GM23338 (cell line): ENCODE measurements at regions not wholly inside any gene's neighbourhood (a gene's known extent, or its start where the extent isn't known, plus 50 kb on each side); places are given as distances from the start of the nearest gene placed in this dataset.

Source experiments
- ATAC-seq: fragments of 200-7000 bp; cut with Tn5 transposase; 3 replicates; pipeline ENCODE4 v1.9.1; 2020
- DNase-seq: peaks from one replicate; pipeline ENCODE4 v3.0.0-alpha.2; 2015; ENCODE audit warnings: low spot score
- H2AFZ ChIP-seq: fragments of 200-600 bp; sonication (generic); 2 replicates; pipeline ENCODE4 v1.8.0; 2016; ENCODE audit warnings: antibody characterized with exemption, mild to moderate bottlenecking, moderate library complexity
- H3F3A ChIP-seq: fragments of 200-600 bp; sonication (generic); replicated peaks from 2 replicates; pipeline ENCODE4 v1.8.0; 2017; ENCODE audit warnings: antibody characterized with exemption, mixed run types, low read depth
- H3K27ac ChIP-seq: fragments of 200-600 bp; sonication (generic); 2 replicates; pipeline ENCODE4 v1.6.1; 2016; ENCODE audit warnings: low read depth
- H3K27me3 ChIP-seq: fragments of 200-600 bp; sonication (generic); 2 replicates; pipeline ENCODE4 v1.8.0; 2016; ENCODE audit warnings: mild to moderate bottlenecking, mixed run types, moderate library complexity; ENCODE audit not compliant: insufficient read depth
- H3K36me3 ChIP-seq: fragments of 200-600 bp; sonication (generic); 2 replicates; pipeline ENCODE4 v1.8.0; 2016; ENCODE audit warnings: mild to moderate bottlenecking; ENCODE audit not compliant: insufficient read depth
- H3K4me1 ChIP-seq: fragments of 200-600 bp; sonication (generic); 2 replicates; pipeline ENCODE4 v1.8.0; 2016; ENCODE audit warnings: mild to moderate bottlenecking, moderate library complexity; ENCODE audit not compliant: insufficient read depth
- H3K4me2 ChIP-seq: fragments of 200-600 bp; sonication (generic); 2 replicates; pipeline ENCODE4 v1.7.1; 2017; ENCODE audit warnings: mixed run types
- H3K4me3 ChIP-seq: fragments of 200-600 bp; sonication (generic); 2 replicates; pipeline ENCODE4 v1.6.1; 2016; ENCODE audit warnings: mixed run types
- H3K79me2 ChIP-seq: fragments of 200-600 bp; sonication (generic); replicated peaks from 2 replicates; pipeline ENCODE4 v1.8.0; 2017; ENCODE audit warnings: mild to moderate bottlenecking; ENCODE audit not compliant: insufficient read depth
- H3K9me2 ChIP-seq: fragments of 200-600 bp; sonication (generic); 2 replicates; pipeline ENCODE4 v1.8.0; 2017; ENCODE audit not compliant: insufficient read depth
- H4K20me1 ChIP-seq: fragments of 200-600 bp; sonication (generic); replicated peaks from 2 replicates; pipeline ENCODE4 v1.8.0; 2017; ENCODE audit warnings: mild to moderate bottlenecking; ENCODE audit not compliant: insufficient read depth
- H3K27ac Mint-ChIP-seq: 2 replicates; pipeline ENCODE4 v1.8.0; 2020; ENCODE audit warnings: inconsistent platforms, mild to moderate bottlenecking, moderate library complexity, mixed read lengths
- H3K27me3 Mint-ChIP-seq: 3 replicates; pipeline ENCODE4 v1.8.0; 2022; ENCODE audit warnings: low read depth, mild to moderate bottlenecking, moderate library complexity, mixed read lengths, inconsistent platforms; ENCODE audit not compliant: insufficient read depth, poor library complexity
- H3K36me3 Mint-ChIP-seq: 3 replicates; pipeline ENCODE4 v1.8.0; 2021; ENCODE audit warnings: low read depth, mild to moderate bottlenecking, inconsistent platforms, moderate library complexity, mixed read lengths
- H3K4me1 Mint-ChIP-seq: 3 replicates; pipeline ENCODE4 v1.8.0; 2020; ENCODE audit warnings: mild to moderate bottlenecking, inconsistent platforms, mixed read lengths
- H3K4me3 Mint-ChIP-seq: 3 replicates; pipeline ENCODE4 v1.8.0; 2021; ENCODE audit warnings: moderate library complexity, mild to moderate bottlenecking, inconsistent platforms, mixed read lengths
- H3K9me3 Mint-ChIP-seq: 3 replicates; pipeline ENCODE4 v1.8.0; 2020; ENCODE audit warnings: moderate library complexity, mild to moderate bottlenecking, inconsistent platforms, mixed read lengths
- CREB1 ChIP-seq: fragments of 250-450 bp; sonication (Bioruptor Pico); IDR thresholded peaks from 2 replicates; pipeline ENCODE4 v1.5.0; 2020; ENCODE audit warnings: low read depth, mild to moderate bottlenecking, moderate library complexity
- EZH2 ChIP-seq: fragments of 200-600 bp; sonication (generic); IDR thresholded peaks from one replicate; pipeline ENCODE4 v1.8.0; 2017; ENCODE audit warnings: antibody characterized with exemption, mild to moderate bottlenecking, low read depth; ENCODE audit not compliant: unreplicated experiment
- EZH2phosphoT487 ChIP-seq: fragments of 200-600 bp; sonication (generic); IDR thresholded peaks from one replicate; pipeline ENCODE4 v1.8.1; 2018; ENCODE audit warnings: antibody characterized with exemption; ENCODE audit not compliant: unreplicated experiment
- JUNB ChIP-seq: IDR thresholded peaks from one replicate; pipeline ENCODE4 v1.6.1; 2016; ENCODE audit warnings: antibody characterized with exemption; ENCODE audit not compliant: unreplicated experiment
- NANOG ChIP-seq: IDR thresholded peaks from 2 replicates; pipeline ENCODE4 v1.6.1; 2016; ENCODE audit warnings: antibody characterized with exemption, borderline replicate concordance
- POLR2AphosphoS5 ChIP-seq: IDR thresholded peaks from 2 replicates; pipeline ENCODE4 v1.6.1; 2016; ENCODE audit warnings: antibody characterized with exemption, low read depth
- STAT1 ChIP-seq: IDR thresholded peaks from one replicate; pipeline ENCODE4 v1.6.1; 2016; ENCODE audit warnings: antibody characterized with exemption; ENCODE audit not compliant: unreplicated experiment
- ZNF114 ChIP-seq: fragments of 250-450 bp; sonication (Bioruptor Pico); IDR thresholded peaks from 2 replicates; pipeline ENCODE4 v1.5.0; 2020; ENCODE audit warnings: mild to moderate bottlenecking, moderate library complexity
- ZNF331 ChIP-seq: fragments of 250-450 bp; sonication (Bioruptor Pico); IDR thresholded peaks from 2 replicates; pipeline ENCODE4 v1.5.0; 2020; ENCODE audit warnings: low read depth, mild to moderate bottlenecking, moderate library complexity
- TF ChIP-seq, protein P1 (sequence below): fragments of 250-450 bp; sonication (Bioruptor Pico); IDR thresholded peaks from 2 replicates; pipeline ENCODE4 v1.5.0; 2020; ENCODE audit warnings: mild to moderate bottlenecking, moderate library complexity
- TF ChIP-seq, protein P2 (sequence below), 2 experiments: fragments of 200-600 bp in 1 of 2; sonication (generic) in 1 of 2; conservative IDR thresholded peaks; 2 replicates each; pipeline versions ENCODE4 v1.5.1 to v1.6.1; 2016 to 2017; ENCODE audit warnings: antibody characterized with exemption in 2 of 2, low read depth in 2 of 2, mild to moderate bottlenecking in 2 of 2, moderate library complexity in 1 of 2
- TF ChIP-seq, protein P3 (sequence below): IDR thresholded peaks from one replicate; pipeline ENCODE4 v1.6.1; 2018; ENCODE audit warnings: antibody characterized with exemption; ENCODE audit not compliant: unreplicated experiment
- TF ChIP-seq, protein P4 (sequence below): IDR thresholded peaks from 2 replicates; pipeline ENCODE4 v1.6.1; 2016; ENCODE audit warnings: antibody characterized with exemption

DNA sequence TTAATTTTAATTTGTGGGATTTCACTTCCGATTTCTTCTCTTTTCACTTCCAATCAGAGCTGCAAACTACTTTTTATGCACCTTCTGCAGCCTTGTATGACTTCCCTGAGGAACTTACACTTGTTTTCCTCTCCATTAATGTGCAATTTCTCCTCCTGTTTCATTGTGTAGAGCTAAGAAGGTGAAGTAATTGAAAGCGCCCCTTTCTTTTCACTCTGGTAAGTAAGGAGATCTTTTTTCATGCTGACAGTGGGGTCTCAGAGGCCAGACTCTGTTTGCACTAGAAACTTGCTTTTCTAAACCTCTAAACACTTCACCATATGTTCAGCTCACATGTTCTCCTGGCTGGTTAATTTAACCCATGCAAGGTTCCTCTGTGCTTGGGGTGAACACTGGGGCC is 117.0 kb downstream of the FANCF start:
- ATAC-seq: peak; percentile 53; the same call in 2 of the 3 replicates
- H3K9me2 ChIP-seq: no peaks in the 10 kb centered on the region
- peaks cover 22% of the 10 kb centered on the region for H3K4me1 Mint-ChIP-seq
- H3F3A ChIP-seq: no peaks in the 10 kb centered on the region
- no peaks in the 10 kb centered on the region for H3K36me3 Mint-ChIP-seq
- no peaks in the 10 kb centered on the region for H3K36me3 ChIP-seq
- H3K4me3 Mint-ChIP-seq: no peak overlapping the region
- H3K27me3 ChIP-seq: no peaks in the 10 kb centered on the region
- no peaks in the 10 kb centered on the region for H3K79me2 ChIP-seq
- DNase-seq: no peak
- H3K27ac ChIP-seq: no peak overlapping the region
- H2AFZ ChIP-seq: peak overlapping the region; percentile 80; the same call in 1 of the 2 replicates
- peaks cover 1% of the 10 kb centered on the region for H3K27me3 Mint-ChIP-seq
- H3K4me2 ChIP-seq: 0 out of 2 replicates have a peak overlapping the region, but pooled peaks have one; percentile 6
- no peaks in the 10 kb centered on the region for H4K20me1 ChIP-seq
- no peak for TF ChIP-seq STAT1
- TF ChIP-seq, protein P1, sequence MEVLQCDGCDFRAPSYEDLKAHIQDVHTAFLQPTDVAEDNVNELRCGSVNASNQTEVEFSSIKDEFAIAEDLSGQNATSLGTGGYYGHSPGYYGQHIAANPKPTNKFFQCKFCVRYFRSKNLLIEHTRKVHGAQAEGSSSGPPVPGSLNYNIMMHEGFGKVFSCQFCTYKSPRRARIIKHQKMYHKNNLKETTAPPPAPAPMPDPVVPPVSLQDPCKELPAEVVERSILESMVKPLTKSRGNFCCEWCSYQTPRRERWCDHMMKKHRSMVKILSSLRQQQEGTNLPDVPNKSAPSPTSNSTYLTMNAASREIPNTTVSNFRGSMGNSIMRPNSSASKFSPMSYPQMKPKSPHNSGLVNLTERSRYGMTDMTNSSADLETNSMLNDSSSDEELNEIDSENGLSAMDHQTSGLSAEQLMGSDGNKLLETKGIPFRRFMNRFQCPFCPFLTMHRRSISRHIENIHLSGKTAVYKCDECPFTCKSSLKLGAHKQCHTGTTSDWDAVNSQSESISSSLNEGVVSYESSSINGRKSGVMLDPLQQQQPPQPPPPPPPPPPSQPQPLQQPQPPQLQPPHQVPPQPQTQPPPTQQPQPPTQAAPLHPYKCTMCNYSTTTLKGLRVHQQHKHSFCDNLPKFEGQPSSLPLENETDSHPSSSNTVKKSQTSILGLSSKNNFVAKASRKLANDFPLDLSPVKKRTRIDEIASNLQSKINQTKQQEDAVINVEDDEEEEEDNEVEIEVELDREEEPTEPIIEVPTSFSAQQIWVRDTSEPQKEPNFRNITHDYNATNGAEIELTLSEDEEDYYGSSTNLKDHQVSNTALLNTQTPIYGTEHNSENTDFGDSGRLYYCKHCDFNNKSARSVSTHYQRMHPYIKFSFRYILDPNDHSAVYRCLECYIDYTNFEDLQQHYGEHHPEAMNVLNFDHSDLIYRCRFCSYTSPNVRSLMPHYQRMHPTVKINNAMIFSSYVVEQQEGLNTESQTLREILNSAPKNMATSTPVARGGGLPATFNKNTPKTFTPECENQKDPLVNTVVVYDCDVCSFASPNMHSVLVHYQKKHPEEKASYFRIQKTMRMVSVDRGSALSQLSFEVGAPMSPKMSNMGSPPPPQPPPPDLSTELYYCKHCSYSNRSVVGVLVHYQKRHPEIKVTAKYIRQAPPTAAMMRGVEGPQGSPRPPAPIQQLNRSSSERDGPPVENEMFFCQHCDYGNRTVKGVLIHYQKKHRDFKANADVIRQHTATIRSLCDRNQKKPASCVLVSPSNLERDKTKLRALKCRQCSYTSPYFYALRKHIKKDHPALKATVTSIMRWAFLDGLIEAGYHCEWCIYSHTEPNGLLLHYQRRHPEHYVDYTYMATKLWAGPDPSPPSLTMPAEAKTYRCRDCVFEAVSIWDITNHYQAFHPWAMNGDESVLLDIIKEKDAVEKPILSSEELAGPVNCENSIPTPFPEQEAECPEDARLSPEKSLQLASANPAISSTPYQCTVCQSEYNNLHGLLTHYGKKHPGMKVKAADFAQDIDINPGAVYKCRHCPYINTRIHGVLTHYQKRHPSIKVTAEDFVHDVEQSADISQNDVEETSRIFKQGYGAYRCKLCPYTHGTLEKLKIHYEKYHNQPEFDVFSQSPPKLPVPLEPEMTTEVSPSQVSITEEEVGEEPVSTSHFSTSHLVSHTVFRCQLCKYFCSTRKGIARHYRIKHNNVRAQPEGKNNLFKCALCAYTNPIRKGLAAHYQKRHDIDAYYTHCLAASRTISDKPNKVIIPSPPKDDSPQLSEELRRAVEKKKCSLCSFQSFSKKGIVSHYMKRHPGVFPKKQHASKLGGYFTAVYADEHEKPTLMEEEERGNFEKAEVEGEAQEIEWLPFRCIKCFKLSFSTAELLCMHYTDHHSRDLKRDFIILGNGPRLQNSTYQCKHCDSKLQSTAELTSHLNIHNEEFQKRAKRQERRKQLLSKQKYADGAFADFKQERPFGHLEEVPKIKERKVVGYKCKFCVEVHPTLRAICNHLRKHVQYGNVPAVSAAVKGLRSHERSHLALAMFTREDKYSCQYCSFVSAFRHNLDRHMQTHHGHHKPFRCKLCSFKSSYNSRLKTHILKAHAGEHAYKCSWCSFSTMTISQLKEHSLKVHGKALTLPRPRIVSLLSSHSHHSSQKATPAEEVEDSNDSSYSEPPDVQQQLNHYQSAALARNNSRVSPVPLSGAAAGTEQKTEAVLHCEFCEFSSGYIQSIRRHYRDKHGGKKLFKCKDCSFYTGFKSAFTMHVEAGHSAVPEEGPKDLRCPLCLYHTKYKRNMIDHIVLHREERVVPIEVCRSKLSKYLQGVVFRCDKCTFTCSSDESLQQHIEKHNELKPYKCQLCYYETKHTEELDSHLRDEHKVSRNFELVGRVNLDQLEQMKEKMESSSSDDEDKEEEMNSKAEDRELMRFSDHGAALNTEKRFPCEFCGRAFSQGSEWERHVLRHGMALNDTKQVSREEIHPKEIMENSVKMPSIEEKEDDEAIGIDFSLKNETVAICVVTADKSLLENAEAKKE (CRISPR knock-in tag): no peak
- TF ChIP-seq, protein P2, sequence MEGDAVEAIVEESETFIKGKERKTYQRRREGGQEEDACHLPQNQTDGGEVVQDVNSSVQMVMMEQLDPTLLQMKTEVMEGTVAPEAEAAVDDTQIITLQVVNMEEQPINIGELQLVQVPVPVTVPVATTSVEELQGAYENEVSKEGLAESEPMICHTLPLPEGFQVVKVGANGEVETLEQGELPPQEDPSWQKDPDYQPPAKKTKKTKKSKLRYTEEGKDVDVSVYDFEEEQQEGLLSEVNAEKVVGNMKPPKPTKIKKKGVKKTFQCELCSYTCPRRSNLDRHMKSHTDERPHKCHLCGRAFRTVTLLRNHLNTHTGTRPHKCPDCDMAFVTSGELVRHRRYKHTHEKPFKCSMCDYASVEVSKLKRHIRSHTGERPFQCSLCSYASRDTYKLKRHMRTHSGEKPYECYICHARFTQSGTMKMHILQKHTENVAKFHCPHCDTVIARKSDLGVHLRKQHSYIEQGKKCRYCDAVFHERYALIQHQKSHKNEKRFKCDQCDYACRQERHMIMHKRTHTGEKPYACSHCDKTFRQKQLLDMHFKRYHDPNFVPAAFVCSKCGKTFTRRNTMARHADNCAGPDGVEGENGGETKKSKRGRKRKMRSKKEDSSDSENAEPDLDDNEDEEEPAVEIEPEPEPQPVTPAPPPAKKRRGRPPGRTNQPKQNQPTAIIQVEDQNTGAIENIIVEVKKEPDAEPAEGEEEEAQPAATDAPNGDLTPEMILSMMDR (conservative IDR thresholded peaks at IDR 0.05; ENCODE audit: low read depth in 2 of 2): no peak
- no peak for TF ChIP-seq CREB1 (CRISPR knock-in tag)
- TF ChIP-seq ZNF114: no peak
- TF ChIP-seq, protein P3, sequence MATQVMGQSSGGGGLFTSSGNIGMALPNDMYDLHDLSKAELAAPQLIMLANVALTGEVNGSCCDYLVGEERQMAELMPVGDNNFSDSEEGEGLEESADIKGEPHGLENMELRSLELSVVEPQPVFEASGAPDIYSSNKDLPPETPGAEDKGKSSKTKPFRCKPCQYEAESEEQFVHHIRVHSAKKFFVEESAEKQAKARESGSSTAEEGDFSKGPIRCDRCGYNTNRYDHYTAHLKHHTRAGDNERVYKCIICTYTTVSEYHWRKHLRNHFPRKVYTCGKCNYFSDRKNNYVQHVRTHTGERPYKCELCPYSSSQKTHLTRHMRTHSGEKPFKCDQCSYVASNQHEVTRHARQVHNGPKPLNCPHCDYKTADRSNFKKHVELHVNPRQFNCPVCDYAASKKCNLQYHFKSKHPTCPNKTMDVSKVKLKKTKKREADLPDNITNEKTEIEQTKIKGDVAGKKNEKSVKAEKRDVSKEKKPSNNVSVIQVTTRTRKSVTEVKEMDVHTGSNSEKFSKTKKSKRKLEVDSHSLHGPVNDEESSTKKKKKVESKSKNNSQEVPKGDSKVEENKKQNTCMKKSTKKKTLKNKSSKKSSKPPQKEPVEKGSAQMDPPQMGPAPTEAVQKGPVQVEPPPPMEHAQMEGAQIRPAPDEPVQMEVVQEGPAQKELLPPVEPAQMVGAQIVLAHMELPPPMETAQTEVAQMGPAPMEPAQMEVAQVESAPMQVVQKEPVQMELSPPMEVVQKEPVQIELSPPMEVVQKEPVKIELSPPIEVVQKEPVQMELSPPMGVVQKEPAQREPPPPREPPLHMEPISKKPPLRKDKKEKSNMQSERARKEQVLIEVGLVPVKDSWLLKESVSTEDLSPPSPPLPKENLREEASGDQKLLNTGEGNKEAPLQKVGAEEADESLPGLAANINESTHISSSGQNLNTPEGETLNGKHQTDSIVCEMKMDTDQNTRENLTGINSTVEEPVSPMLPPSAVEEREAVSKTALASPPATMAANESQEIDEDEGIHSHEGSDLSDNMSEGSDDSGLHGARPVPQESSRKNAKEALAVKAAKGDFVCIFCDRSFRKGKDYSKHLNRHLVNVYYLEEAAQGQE: no peak
- no peak for TF ChIP-seq EZH2
- no peak for TF ChIP-seq JUNB
- TF ChIP-seq, protein P4, sequence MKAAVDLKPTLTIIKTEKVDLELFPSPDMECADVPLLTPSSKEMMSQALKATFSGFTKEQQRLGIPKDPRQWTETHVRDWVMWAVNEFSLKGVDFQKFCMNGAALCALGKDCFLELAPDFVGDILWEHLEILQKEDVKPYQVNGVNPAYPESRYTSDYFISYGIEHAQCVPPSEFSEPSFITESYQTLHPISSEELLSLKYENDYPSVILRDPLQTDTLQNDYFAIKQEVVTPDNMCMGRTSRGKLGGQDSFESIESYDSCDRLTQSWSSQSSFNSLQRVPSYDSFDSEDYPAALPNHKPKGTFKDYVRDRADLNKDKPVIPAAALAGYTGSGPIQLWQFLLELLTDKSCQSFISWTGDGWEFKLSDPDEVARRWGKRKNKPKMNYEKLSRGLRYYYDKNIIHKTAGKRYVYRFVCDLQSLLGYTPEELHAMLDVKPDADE: no peak
- no peak for TF ChIP-seq ZNF331 (CRISPR knock-in tag)
- TF ChIP-seq POLR2AphosphoS5: no peak
- TF ChIP-seq NANOG: no peak
- no peak for TF ChIP-seq EZH2phosphoT487
- H3K4me3 ChIP-seq: no peak overlapping the region
- 0 out of 2 replicates have a peak overlapping the region, but pooled peaks have one; percentile 3 for H3K27ac Mint-ChIP-seq
- H3K9me3 Mint-ChIP-seq: no peaks in the 10 kb centered on the region
- peaks cover 9% of the 10 kb centered on the region; the same call in 1 of the 2 replicates for H3K4me1 ChIP-seq
